ENCODE measurements at regions not wholly inside any gene's neighbourhood (a gene's known extent, or its start where the extent isn't known, plus 50 kb on each side); places are given as distances from the start of the nearest gene placed in this dataset.

DNA sequence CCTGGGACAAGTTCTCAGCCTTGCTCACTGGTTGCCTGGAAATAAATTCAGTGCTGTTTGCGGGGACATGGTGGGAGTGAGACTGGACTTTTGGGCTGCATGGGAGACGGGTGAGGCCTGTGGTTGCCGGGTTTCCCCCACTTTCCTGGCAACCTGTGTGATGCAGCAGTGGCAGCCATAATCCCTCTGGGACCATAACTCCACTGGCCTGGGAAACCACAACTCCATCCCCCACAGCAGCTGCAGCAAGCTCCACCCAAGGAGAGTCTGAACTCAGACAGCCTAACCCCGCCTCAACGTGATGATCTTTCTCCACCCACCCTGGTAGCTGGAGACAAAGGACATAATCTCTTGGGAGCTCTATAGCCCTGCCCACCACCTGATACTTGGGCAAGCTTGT lies 349.9 kb downstream of the PIK3R1 start:
- no peak for DNase-seq
- 40% methylated on average over 1 of the region's 5 CpGs for WGBS (ENCODE audit: low lambda C conversion rate)
- no peak overlapping the region for H3K9ac ChIP-seq
- ChIA-PET POLR2A (no interaction called here), CTCF (no interaction called here)
- H3K4me2 ChIP-seq = no peak overlapping the region
- H3K9me2 ChIP-seq = no peaks in the 10 kb centered on the region
- no peak overlapping the region for H3K4me3 ChIP-seq (ENCODE audit: low read depth in 2 of 2, low read length in 1 of 2)
- no peaks in the 10 kb centered on the region for H3K79me2 ChIP-seq (ENCODE audit: insufficient read depth)
- no peaks in the 10 kb centered on the region for H3K9me3 ChIP-seq
- H3K27me3 ChIP-seq (ENCODE audit: insufficient read depth) = no peaks in the 10 kb centered on the region
- no peak overlapping the region for H2AFZ ChIP-seq (ENCODE audit: low read depth)
- H4K20me1 ChIP-seq (ENCODE audit: insufficient read depth) = no peaks in the 10 kb centered on the region
- no peaks in the 10 kb centered on the region for H3K36me3 ChIP-seq (replicated peaks in 1 of 2; ENCODE audit: control insufficient read depth in 1 of 2, insufficient read depth in 2 of 2, low read length in 1 of 2)
- H3K27ac ChIP-seq (ENCODE audit: low read depth in 2 of 2, low read length in 1 of 2) = no peak overlapping the region
- H3K4me1 ChIP-seq (ENCODE audit: control insufficient read depth in 1 of 2, insufficient read depth in 2 of 2, low read depth in 1 of 2, low read length in 1 of 2) = peaks cover 0 to 4% of the 10 kb centered on the region in 2 experiments; a peak in 1 of 4 replicates
- H3F3A ChIP-seq (replicated peaks; ENCODE audit: insufficient read depth) = no peaks in the 10 kb centered on the region
- TF ChIP-seq NFIC (IDR thresholded peaks at IDR 0.05; ENCODE audit: borderline replicate concordance) = no peak
- TF ChIP-seq CHD2 (IDR thresholded peaks at IDR 0.05; ENCODE audit: low read length, partially characterized antibody) = no peak
- TF ChIP-seq RAD21 (IDR thresholded peaks at IDR 0.05; ENCODE audit: low read length) = no peak
- TF ChIP-seq GABPA (IDR thresholded peaks at IDR 0.05; ENCODE audit: low read depth) = no peak
- no peak for TF ChIP-seq JUND (IDR thresholded peaks at IDR 0.05)
- no peak for TF ChIP-seq FOSL2 (IDR thresholded peaks at IDR 0.05; ENCODE audit: borderline replicate concordance, low read depth)
- TF ChIP-seq RCOR1 (IDR thresholded peaks at IDR 0.05; ENCODE audit: low read length) = no peak

DNA sequence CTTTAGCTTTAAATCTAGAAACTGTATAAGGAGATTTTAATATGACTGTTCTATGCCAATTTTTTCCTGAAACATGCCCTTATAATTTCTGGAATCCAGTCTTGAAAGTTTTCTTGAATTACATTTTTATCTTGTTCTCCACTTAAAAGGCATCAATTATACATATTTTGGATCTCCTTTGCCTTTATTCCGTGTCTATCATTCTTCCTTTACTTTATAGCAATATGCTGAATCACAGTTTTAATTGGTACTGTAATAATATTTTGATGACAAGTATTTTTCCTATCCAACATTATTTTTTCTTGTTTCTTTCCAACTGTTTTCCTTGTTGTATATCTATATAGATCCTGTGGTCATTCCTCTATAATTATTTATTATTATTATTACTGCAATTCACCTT lies 361.2 kb downstream of the PIK3R1 start:
- DNase-seq = no peak
- Histone ChIP-seq H3F3A (replicated peaks; ENCODE audit: insufficient read depth) (no peaks in the 10 kb centered on the region), H3K36me3 (replicated peaks in 1 of 2; ENCODE audit: control insufficient read depth in 1 of 2, insufficient read depth in 2 of 2, low read length in 1 of 2) (no peaks in the 10 kb centered on the region), H4K20me1 (ENCODE audit: insufficient read depth) (no peaks in the 10 kb centered on the region), H3K4me1 (ENCODE audit: control insufficient read depth in 1 of 2, insufficient read depth in 2 of 2, low read depth in 1 of 2, low read length in 1 of 2) (no peaks in the 10 kb centered on the region), H2AFZ (ENCODE audit: low read depth) (no peak overlapping the region), H3K4me2 (no peak overlapping the region), H3K79me2 (ENCODE audit: insufficient read depth) (no peaks in the 10 kb centered on the region), H3K27ac (ENCODE audit: low read depth in 2 of 2, low read length in 1 of 2) (no peak overlapping the region), H3K9ac (no peak overlapping the region), H3K27me3 (ENCODE audit: insufficient read depth) (no peaks in the 10 kb centered on the region), H3K9me2 (no peaks in the 10 kb centered on the region), H3K9me3 (peaks cover 3% of the 10 kb centered on the region; the same call in 1 of the 2 replicates), H3K4me3 (ENCODE audit: low read depth in 2 of 2, low read length in 1 of 2) (no peak overlapping the region)
- POLR2A ChIA-PET = no interaction called here
- 36% methylated on average over 1 of the region's 1 CpG for WGBS (ENCODE audit: low lambda C conversion rate)
- CTCF ChIA-PET = no interaction called here
- TF ChIP-seq EP300 (IDR thresholded peaks at IDR 0.05; ENCODE audit: borderline replicate concordance in 1 of 2, low read depth in 1 of 2, low read length in 1 of 2) (no peak), MXI1 (IDR thresholded peaks at IDR 0.05; ENCODE audit: low read depth, low read length) (no peak), GABPA (IDR thresholded peaks at IDR 0.05; ENCODE audit: low read depth) (no peak), TAF1 (IDR thresholded peaks at IDR 0.05; ENCODE audit: borderline replicate concordance, low read depth, low read length) (no peak), JUND (IDR thresholded peaks at IDR 0.05) (no peak), EZH2phosphoT487 (IDR thresholded peaks at IDR 0.05; ENCODE audit: borderline replicate concordance, low read depth) (no peak), NRF1 (IDR thresholded peaks at IDR 0.05; ENCODE audit: low read depth, low read length) (no peak), TEAD4 (IDR thresholded peaks at IDR 0.05; ENCODE audit: borderline replicate concordance, insufficient read depth) (no peak), NFIC (IDR thresholded peaks at IDR 0.05; ENCODE audit: borderline replicate concordance) (no peak), RAD21 (IDR thresholded peaks at IDR 0.05; ENCODE audit: low read length) (no peak), SMC3 (IDR thresholded peaks at IDR 0.05; ENCODE audit: low read depth, low read length) (no peak), ELF1 (IDR thresholded peaks at IDR 0.05) (no peak), MEF2A (IDR thresholded peaks at IDR 0.05; ENCODE audit: borderline replicate concordance, low read depth) (no peak)
- TF ChIP-seq, protein P1, sequence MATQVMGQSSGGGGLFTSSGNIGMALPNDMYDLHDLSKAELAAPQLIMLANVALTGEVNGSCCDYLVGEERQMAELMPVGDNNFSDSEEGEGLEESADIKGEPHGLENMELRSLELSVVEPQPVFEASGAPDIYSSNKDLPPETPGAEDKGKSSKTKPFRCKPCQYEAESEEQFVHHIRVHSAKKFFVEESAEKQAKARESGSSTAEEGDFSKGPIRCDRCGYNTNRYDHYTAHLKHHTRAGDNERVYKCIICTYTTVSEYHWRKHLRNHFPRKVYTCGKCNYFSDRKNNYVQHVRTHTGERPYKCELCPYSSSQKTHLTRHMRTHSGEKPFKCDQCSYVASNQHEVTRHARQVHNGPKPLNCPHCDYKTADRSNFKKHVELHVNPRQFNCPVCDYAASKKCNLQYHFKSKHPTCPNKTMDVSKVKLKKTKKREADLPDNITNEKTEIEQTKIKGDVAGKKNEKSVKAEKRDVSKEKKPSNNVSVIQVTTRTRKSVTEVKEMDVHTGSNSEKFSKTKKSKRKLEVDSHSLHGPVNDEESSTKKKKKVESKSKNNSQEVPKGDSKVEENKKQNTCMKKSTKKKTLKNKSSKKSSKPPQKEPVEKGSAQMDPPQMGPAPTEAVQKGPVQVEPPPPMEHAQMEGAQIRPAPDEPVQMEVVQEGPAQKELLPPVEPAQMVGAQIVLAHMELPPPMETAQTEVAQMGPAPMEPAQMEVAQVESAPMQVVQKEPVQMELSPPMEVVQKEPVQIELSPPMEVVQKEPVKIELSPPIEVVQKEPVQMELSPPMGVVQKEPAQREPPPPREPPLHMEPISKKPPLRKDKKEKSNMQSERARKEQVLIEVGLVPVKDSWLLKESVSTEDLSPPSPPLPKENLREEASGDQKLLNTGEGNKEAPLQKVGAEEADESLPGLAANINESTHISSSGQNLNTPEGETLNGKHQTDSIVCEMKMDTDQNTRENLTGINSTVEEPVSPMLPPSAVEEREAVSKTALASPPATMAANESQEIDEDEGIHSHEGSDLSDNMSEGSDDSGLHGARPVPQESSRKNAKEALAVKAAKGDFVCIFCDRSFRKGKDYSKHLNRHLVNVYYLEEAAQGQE (IDR thresholded peaks at IDR 0.05; ENCODE audit: low read depth, low read length) = no peak
- TF ChIP-seq, protein P2, sequence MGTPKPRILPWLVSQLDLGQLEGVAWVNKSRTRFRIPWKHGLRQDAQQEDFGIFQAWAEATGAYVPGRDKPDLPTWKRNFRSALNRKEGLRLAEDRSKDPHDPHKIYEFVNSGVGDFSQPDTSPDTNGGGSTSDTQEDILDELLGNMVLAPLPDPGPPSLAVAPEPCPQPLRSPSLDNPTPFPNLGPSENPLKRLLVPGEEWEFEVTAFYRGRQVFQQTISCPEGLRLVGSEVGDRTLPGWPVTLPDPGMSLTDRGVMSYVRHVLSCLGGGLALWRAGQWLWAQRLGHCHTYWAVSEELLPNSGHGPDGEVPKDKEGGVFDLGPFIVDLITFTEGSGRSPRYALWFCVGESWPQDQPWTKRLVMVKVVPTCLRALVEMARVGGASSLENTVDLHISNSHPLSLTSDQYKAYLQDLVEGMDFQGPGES (IDR thresholded peaks at IDR 0.05; ENCODE audit: low read depth, low read length) = no peak
- TF ChIP-seq, protein P3, sequence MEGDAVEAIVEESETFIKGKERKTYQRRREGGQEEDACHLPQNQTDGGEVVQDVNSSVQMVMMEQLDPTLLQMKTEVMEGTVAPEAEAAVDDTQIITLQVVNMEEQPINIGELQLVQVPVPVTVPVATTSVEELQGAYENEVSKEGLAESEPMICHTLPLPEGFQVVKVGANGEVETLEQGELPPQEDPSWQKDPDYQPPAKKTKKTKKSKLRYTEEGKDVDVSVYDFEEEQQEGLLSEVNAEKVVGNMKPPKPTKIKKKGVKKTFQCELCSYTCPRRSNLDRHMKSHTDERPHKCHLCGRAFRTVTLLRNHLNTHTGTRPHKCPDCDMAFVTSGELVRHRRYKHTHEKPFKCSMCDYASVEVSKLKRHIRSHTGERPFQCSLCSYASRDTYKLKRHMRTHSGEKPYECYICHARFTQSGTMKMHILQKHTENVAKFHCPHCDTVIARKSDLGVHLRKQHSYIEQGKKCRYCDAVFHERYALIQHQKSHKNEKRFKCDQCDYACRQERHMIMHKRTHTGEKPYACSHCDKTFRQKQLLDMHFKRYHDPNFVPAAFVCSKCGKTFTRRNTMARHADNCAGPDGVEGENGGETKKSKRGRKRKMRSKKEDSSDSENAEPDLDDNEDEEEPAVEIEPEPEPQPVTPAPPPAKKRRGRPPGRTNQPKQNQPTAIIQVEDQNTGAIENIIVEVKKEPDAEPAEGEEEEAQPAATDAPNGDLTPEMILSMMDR (IDR thresholded peaks at IDR 0.05) = no peak
